ENCODE measurements at regions not wholly inside any gene's neighbourhood (a gene's known extent, or its start where the extent isn't known, plus 50 kb on each side); places are given as distances from the start of the nearest gene placed in this dataset.

GRCh38 chr14:64644629-64645028, 59.6 kb upstream of the PLEKHG3 start:
- no peak for TF ChIP-seq MAX (IDR thresholded peaks at IDR 0.05)
- no peak for TF ChIP-seq CTCF (IDR thresholded peaks at IDR 0.05; ENCODE audit: low read depth, low read length, missing input control)
- TF ChIP-seq REST (IDR thresholded peaks at IDR 0.05) = no peak
- TF ChIP-seq FOXA1 (IDR thresholded peaks at IDR 0.05) = no peak
- TF ChIP-seq ATF3 (IDR thresholded peaks at IDR 0.05) = no peak
- no peak for TF ChIP-seq GABPA (IDR thresholded peaks at IDR 0.05 in 1 of 2, conservative IDR thresholded peaks at IDR 0.05 in 1 of 2)
- no peak for TF ChIP-seq FOXA2 (IDR thresholded peaks at IDR 0.05)
- no peak for TF ChIP-seq RAD21 (IDR thresholded peaks at IDR 0.05)
- no peak for TF ChIP-seq YY1 (IDR thresholded peaks at IDR 0.05)
- TF ChIP-seq TAF1 (conservative IDR thresholded peaks at IDR 0.05) = no peak
- TF ChIP-seq EGR1 (IDR thresholded peaks at IDR 0.05; ENCODE audit: low read depth in 2 of 2) = no peak

All from liver (tissue), 3 donors.